NK-92 treated with Interleukin-12 subunit alpha and Interleukin-12 subunit beta, amount 100 ng/mL, for 24 hours (cell line): ENCODE measurements at regions not wholly inside any gene's neighbourhood (a gene's known extent, or its start where the extent isn't known, plus 50 kb on each side); places are given as distances from the start of the nearest gene placed in this dataset.
"Not testable (repeated sequence)": the region's sequence is repeated elsewhere in the genome, so short reads cannot be mapped to it uniquely, and the experiment has no call there.

Experiments
- DNase-seq: peaks from one replicate; lab custom pipeline; 2025; lab: John Stamatoyannopoulos, UW

- no peak for DNase-seq
Observed at GRCh38 chr7:17090751-17091150, 207.7 kb upstream of the AHR start.

- DNase-seq = no peak
Observed at GRCh38 chr7:17093461-17093860, 205.0 kb upstream of the AHR start.

GRCh38 chr7:17094963-17095574 lies 203.4 kb upstream of the AHR start:
- no peak for DNase-seq

GRCh38 chr7:17095931-17096330 lies 202.5 kb upstream of the AHR start:
- DNase-seq = no peak

- DNase-seq = no peak
Observed at GRCh38 chr7:17097668-17098297, 200.7 kb upstream of the AHR start.

- DNase-seq = no peak
Observed at GRCh38 chr7:17098515-17098914, 199.9 kb upstream of the AHR start.

- DNase-seq = no peak
Observed at GRCh38 chr7:17099083-17099973, 199.1 kb upstream of the AHR start.

GRCh38 chr7:17099974-17100509 lies 198.4 kb upstream of the AHR start:
- DNase-seq = not testable (repeated sequence)

GRCh38 chr7:17101207-17101696 lies 197.2 kb upstream of the AHR start:
- DNase-seq = no peak

GRCh38 chr7:17103170-17103569 lies 195.3 kb upstream of the AHR start:
- no peak for DNase-seq

- no peak for DNase-seq
Observed at GRCh38 chr7:17103984-17104383, 194.5 kb upstream of the AHR start.

- no peak for DNase-seq
Observed at GRCh38 chr7:17104419-17104818, 194.0 kb upstream of the AHR start.

GRCh38 chr7:17105701-17106100 lies 192.8 kb upstream of the AHR start:
- DNase-seq = no peak

GRCh38 chr7:17108049-17108584 lies 190.3 kb upstream of the AHR start:
- DNase-seq = no peak

- no peak for DNase-seq
Observed at GRCh38 chr7:17109020-17109419, 189.4 kb upstream of the AHR start.

- DNase-seq = not testable (repeated sequence)
Observed at GRCh38 chr7:17113770-17114169, 184.7 kb upstream of the AHR start.

GRCh38 chr7:17118412-17118811 lies 180.0 kb upstream of the AHR start:
- DNase-seq = no peak

GRCh38 chr7:17120756-17121155 lies 177.7 kb upstream of the AHR start:
- DNase-seq = no peak

GRCh38 chr7:17121671-17122070 lies 176.8 kb upstream of the AHR start:
- DNase-seq = no peak

- no peak for DNase-seq
Observed at GRCh38 chr7:17123020-17123419, 175.4 kb upstream of the AHR start.

GRCh38 chr7:17126413-17127268 lies 171.8 kb upstream of the AHR start:
- no peak for DNase-seq
